ENCODE measurements at regions not wholly inside any gene's neighbourhood (a gene's known extent, or its start where the extent isn't known, plus 50 kb on each side); places are given as distances from the start of the nearest gene placed in this dataset.
A peak's percentile ranks its signal among the peaks of the same experiment; 100 is the strongest.
"Not testable (repeated sequence)": the region's sequence is repeated elsewhere in the genome, so short reads cannot be mapped to it uniquely, and the experiment has no call there.

DNA sequence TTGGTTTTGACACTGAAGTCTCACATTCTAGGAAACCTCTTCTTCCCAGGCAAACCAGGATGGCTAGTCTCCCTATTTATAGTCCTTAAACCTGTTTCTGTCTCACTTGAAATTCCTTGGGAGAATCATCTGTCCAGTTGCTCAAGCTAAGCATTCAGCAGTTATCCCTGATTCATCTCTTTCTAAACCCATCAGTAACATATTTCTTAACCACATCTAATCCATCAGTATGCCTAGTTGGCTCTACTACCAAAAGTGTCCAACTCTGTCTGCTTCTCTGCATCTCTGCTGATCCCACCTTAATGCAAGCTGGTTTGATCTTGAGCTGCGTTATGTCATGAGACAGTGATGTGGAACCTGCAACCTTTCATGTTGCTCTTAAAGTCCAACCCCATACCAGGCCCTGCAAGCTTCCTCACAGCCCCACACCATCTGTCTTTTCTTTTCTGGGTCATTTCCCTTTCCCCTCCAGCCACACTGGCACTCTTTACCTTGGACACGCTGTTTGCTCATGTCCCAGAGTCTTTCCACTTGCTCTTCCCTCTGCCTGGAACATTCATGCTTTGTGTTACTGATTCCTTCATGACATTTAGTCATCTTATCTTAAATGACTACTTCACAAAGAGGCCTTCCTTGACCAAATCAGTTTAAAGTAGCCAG, 380.8 kb upstream of the RGS6 start:
- no peak for DNase-seq

DNA sequence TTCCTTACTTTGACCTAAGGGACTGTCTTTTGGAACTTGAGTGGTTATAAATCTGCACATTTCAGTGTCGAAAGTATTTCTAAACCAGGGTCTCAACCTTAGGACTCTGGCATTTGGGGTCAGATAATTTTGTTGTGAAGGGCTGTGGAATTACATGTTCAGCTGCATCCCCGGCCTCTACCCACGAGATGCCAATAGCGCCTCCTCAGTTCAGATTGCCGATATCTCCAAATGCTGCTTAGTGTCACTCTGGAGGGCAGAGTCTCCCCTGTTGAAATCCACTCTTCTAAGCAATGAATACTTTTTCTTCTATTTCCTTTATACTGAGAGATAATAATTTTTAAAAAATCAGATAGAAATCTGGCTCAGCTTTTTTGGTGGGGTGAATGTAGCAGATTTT, 379.4 kb upstream of the RGS6 start:
- DNase-seq, result no peak

DNA sequence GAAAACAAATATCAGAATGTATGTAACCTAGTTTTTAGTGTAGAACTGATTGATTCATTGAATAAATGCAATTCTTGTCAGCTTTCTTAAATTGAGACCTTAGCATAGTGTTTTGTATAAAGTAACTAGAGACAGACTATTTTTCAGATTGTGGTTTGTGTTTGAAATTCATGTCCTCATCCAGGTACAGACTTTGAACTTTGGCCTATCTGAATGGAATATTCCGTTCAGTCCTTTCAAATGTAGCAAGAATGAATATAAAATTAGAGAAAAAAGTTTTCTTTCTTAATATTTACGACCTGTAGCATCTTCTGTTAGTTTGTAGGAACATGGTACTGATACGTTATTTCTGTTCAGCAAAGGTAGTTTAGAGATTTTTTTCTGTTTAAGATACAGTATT, 378.4 kb upstream of the RGS6 start:
- DNase-seq, result no peak

DNA sequence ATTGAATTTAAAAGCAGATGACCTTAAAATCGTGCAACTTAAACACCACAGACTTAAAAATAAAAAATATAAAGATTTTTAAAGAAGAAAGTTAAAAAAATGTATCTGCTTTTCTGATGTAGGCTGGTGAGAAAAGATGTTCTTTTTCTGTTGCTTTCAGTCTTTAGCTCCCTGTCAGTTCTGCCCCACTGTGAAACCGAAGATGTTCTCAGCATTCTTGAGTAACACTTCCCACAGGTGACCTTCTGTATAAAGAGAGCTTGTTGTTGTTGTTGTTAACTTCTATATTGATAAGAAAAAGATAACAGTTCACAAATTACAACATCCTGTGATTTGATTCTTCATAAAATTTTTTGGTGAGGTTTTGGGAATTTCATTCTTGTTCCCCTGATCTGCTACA, 377.9 kb upstream of the RGS6 start:
- DNase-seq, result no peak

DNA sequence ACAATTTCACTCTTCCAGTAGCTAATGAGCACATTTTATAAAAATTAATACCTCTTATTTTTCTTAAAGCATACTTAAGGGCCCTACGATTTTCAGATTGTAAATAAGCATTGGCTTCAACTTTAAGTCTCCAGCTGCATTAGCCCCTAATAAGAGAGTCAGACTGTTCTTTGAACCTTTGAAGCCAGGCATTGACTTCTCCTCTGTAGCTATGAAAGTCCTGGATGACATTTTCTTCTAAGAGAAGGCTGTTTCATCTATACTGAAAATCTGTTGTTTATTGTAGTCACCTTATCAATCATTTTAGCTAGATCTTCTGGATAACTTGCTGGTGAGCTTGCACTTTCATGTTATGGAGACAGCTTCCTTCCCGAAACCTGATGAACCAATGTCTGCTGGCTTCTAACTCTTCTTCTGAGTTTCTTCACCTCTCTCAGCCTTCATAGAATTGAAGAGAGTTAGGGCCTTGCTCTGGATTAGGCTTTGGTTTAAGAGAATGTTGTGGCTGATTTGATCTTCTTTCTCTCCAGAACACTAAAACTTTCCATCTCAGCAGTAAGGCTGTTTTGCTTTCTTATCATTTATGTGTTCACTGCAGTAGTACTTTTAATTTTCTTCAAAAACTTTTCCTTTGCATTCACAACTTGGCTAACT, 377.1 kb upstream of the RGS6 start:
- DNase-seq, result no peak

DNA sequence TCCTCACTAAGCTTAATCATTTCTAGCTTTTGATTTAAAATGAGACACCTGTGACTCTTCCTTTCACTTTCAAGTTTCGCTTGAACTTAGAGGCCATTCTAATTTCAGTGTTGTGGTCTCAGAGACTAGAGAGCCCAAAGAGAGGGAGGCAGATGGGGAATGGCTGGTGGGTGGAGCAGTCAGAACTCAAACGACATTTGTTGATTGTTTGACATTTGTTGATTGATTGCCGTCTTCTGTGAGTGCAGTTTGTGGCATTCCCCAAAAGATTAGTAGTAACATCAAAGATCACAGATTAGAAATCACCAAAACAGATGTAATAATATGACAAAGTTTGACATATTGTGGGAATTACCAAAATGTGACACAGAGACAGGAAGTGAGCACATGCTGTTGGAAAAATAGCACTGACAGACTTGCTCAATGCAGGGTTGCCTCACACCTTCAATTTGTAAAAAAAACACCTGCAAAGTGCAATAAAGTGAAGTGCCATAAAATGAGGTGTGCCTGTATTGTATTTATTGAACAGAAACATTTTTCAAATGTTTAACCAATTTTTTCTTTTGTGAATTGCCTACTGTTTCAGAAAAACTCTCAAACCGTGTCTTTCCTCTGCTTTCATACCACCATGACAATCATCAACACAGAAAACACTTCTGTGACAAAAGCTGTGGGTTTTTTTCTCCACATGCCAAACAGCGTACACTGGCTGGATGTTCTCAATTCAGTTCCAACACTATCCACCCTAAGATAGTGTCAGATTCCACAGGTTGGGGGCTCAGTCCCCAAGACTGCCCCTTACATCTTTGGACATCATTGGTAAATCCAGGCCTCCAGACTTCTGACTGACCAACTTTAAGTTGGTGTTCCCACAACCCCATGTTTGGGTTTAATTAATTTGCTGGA, 376.3 kb upstream of the RGS6 start:
- peak; percentile 72 for DNase-seq

DNA sequence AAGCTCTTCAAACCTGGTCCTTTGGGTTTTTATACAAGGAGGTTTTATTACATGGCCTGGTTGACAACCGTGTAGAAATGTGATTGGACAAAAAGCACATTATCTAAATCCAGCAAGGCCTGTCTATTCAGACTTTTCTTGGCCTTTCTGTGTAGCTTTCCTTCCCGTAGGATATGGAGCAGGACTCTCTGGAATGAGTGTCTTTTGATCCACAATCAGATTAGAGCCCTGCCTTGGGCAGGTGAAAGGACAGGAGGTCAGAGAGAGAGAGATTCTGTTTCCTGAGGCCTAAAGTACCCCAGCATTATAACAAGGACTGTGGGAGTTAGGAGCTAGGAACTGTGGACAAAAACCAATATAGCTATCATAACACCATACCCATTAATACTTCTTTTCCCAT, 375.5 kb upstream of the RGS6 start:
- no peak for DNase-seq

DNA sequence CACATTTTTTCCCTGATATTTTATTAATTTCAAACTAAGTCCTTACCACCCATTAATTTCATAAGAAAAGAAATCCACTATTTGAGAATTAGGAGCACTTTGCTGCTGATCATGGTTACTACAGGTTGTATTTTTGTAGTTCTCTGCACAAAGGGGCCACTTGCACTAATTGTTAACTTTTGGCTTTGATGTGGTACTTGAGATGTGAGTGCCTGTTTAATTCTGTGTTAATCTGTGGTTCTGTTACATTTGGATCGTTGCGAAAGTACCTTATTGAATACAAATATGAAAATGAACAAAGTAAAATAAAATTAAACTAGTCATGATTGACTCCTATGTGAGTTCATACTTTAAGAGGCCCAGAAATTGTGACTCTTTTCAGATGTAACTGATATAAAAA, 374.9 kb upstream of the RGS6 start:
- no peak for DNase-seq

DNA sequence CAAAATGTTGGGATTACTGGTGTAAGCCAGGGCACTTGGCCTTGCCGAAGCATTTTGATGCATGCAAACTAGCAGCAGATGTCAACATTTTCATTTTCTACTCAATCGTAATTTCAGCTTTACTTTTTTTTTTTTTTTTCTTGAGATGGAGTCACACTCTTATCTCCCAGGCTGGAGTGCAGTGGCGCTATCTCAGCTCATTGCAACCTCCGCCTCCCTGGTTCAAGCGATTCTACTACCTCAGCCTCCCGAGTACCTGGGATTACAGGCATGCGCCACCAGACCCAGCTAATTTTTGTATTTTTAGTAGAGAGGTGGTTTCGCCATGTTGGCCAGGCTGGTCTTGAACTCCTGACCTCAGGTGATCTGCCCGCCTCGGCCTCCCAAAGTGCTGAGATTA, 373.3 kb upstream of the RGS6 start:
- DNase-seq, result not testable (repeated sequence)

DNA sequence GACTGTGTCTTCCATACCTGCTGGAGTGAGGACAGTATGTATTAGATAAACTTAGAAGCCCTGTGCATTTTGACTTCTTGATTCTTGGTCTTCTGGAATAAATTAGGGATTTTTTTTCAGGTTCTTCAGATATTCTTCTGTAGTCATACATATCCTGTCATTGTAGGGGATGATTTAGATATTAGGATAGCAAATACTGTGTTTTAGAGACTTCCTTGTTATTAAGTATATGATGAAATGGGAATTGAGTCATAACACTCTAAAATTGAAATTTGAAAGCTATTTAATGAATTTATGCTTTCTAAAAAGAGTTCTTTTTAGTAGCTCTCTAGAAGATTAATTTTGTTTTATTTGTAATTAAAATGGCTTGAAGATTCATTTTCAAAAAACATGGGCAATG, 371.5 kb upstream of the RGS6 start:
- DNase-seq, result no peak

DNA sequence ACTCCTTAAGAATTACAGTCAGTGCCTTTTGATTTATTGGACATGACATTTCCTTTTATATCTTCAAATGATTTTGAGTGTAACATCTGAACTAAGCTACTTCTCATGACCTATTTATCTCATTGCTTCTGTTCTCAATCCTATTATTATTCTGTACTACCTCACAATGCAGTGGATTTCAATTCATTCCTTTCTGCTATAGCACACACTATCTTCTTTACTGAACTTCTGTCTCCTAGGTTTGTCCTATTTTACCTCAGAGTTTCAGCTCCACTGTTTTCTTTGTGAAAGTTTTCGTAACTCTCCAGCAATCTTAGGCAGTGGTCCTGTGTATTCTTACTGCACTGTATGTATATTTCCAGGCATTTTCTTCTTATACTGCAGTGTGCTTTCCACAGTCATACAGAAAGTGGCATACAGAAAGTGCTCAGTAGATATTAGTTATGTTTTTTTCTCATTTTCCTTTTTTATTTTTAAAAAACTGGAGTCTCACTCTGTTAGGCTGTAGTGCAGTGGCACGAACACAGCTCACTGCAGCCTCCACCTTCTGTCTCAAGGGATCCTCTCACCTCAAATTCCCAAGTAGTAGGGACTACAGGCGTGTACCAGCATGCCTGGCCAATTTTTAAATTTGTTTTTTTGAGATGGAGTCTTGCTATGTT, 368.6 kb upstream of the RGS6 start:
- DNase-seq, result no peak

DNA sequence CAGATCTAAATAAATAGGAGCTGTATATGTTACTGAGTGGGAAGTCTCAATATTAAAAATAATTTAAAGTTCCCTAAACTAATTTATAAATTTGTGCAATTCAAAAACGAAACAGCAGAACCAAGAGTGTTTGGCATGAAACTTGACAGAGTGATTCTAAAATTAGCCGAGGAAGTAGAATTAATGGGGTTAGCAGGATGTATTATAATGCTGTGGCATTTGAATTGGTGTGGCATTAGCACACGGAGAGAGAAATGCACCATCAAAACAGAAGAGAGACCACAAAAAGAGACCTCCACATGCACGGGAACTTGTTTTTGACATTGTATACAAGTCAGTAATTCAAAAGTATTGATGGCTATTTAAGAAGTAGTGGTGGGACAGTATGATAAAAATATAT, 366.0 kb upstream of the RGS6 start:
- DNase-seq, result no peak

DNA sequence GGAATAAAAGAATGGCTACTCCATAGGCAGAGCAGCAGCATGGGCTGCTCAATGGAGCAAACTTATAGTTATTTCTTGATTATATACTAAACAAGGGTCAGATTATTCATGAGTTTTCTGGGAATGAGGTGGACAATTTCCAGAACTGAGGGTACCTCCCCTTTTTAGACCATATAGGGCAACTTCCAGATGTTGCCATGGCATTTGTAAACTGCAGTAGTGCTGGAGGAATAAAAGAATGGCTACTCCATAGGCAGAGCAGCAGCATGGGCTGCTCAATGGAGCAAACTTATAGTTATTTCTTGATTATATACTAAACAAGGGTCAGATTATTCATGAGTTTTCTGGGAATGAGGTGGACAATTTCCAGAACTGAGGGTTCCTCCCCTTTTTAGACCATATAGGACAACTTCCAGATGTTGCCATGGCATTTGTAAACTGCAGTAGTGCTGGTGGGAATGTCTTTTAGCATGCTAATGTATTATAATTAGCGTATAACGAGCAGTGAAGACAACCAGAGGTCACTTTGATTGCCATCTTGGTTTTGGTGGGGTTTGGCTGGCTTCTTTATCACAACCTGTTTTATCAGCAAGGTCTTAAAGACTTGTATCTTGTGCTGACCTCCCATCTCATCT, 364.6 kb upstream of the RGS6 start:
- DNase-seq, result not testable (repeated sequence)

DNA sequence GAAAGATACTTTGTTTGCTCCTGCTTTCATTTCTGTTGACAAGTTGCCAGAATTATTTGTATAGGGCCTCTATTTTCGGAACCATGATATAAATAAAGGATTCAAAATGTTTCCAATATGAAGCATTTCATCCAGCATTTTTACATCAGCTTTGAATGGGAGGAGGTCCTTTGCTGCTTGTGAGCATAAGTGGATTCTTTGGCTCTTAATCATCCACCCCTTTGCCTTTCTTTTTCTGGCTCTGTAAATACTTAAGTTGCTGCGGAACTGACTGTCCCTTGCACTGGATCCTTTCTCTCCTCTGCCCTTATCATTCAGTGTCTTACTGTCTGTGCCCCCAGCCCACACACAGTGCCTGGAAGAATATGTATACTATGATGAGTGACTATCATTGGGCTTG, 357.3 kb upstream of the RGS6 start:
- DNase-seq, result no peak

DNA sequence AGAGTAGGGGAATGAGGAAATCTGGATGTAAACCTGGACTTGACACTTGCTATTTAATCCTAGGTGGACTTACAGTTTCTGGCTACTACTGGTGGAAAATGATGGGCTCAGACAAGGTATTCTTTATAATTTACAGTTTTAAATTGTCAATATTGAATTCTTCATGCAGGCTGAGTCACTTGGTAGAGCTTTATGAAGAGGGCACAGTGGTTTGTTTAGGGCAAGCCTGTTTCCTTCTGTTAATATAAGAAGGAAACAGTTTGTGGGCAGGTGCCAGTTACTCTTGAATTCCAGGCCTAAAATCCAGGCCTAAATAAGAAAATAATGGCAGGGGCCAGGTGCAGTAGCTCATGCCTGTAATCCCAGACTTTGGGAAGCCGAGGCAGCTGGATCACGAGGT, 355.8 kb upstream of the RGS6 start:
- no peak for DNase-seq

DNA sequence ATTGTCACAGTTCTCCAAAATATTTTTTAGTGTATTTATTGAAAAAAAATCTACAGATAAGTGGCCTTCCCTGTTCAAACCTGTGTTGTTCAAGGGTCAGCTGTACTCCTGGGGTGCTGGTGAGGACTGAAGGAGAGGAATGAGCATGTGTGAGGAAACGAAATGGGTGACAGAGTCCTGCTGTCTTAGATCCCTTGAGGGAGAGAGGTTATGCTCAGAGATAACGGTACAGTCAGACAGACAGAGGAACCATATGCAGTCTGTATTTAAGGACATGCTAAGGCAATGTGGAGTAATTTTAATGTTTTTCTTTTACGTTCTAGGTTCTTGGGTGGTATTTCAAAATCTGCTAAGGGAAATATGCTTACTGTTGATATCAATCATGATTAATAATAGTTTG, 352.9 kb upstream of the RGS6 start:
- DNase-seq, result no peak

DNA sequence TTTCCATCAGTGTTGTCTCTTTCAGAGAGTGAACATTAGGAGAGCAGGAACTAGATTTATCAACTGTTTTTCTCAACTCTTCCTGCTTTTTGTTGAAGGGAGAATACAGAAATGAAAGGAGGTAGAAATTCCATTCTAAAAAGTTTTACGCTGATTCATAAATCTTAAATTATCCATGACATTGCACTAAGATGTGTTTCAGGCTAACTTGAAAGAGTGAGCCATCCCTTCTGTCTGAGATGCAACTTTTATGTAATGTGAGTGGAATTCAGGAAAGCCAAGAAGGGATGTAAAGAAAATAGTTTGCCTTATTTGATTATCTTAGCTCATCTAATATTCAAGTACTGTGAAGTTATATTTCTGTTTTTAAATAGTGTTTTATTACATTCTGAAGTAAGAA, 349.5 kb upstream of the RGS6 start:
- no peak for DNase-seq

DNA sequence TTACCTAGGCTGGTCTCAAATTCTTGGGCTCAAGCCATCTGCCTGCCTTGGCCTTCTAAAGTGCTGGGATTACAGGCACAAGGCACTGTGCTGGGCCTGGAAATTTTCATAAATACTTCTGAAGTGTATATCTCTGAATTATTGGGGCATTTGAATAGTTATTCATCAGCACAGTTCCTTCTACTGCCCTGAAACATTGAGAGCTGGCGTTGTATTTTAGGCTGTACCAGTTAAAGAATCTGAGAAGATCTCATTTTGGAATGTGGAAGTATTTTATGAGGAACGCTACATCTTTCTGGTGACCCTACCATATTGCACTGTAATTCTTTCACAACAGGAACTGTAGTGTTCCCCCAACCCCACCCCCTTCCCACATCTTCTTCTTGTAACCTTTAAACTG, 349.0 kb upstream of the RGS6 start:
- no peak for DNase-seq

DNA sequence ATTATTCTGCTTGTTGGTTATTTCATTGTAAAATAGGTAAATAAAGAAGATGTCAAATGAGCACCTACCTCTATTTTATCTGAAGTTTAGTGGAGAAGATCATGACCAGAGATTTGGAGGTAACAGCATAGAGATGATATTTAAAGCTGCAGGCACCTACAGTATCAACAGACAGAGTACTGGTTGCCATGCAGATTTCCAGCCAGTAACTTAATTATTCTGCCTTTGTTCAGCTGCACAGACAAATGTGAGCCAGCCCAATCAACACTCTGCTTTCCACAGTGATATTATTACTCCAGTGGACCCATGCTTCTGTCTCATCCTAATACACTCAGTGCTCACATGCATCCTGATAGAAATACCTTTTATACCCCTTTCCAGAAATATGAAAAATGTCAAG, 348.5 kb upstream of the RGS6 start:
- no peak for DNase-seq

DNA sequence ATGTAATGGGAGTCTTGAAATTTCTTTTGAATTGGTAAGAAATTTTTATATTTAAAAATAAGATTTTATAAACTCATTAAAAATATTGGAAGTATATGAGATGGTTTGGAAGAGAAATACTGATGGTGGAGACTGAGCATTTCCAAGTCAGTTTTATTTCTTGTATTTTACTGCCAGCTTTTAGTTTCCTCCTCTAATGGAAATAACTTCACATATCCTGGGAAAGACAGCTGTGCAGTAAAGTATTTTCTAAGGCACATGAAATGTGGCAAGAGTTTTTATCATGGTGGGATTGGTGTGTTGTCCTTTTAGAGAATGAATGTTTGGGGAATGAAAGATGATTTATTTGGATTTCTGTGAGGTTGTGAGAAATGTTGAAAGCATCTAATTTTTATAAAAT, 346.9 kb upstream of the RGS6 start:
- no peak for DNase-seq

DNA sequence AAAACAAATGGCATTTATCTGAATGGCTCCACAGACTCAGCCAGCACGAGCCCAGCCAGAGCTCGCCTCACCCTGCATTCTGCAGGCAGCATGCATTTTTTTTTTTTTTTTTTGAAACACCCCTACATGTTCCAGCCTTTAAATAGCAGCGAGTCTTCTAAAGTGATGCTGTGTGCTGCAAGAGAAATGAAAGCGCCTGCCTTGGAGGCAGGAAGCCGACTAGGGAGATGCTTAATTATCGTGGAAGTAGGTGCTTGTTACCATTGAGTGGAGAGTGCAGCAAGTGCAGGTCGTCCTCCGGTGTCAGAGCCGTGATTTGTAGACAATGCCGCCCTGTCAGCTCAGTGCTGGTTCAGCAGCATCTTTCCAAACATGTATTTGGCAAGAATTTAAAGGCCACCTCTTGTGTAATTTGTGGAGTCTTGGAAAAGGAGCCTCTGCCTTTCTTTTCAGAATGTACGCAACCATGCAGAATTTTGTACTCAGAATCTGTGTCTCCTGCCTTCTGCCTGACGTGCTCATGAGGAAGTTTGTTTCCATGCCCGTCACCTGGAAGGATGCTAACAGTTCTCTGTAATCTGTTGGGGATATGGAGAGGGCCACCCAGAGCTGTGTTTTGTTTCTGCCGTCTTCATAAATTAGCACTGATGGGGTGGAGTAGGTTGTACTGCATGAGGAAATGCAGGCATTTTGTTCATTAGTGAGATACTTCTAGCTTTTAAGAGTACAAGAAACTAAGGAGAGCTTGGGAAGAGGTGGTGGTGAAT, 345.9 kb upstream of the RGS6 start:
- DNase-seq, result no peak

DNA sequence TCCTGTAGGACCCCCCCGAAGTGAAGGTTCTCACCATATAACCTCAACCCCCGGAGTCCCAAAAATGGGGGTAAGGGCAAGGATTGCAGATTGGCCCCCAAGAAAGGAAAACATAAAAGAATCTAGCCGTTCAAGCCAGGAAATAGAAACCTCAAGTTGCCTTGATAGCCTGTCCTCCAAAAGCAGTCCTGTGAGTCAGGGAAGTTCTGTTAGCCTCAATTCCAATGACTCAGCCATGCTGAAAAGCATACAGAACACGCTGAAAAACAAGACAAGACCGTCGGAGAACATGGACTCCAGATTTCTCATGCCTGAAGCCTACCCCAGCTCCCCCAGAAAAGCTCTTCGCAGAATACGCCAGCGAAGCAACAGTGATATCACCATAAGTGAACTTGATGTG, 344.2 kb upstream of the RGS6 start:
- DNase-seq, result no peak
